Naive B cell (primary cell): ENCODE measurements at regions not wholly inside any gene's neighbourhood (a gene's known extent, or its start where the extent isn't known, plus 50 kb on each side); places are given as distances from the start of the nearest gene placed in this dataset.

Experiments
- ATAC-seq, 2 donors: fragments of 150-1000 bp; cut with Tn5 transposase; 2 replicates each; pipeline ENCODE4 v1.10.0; 2021; ENCODE audit warnings: low read depth in 2 of 2, mild to moderate bottlenecking in 2 of 2, moderate library complexity in 2 of 2
- DNase-seq: peaks from one replicate; pipeline ENCODE4 v3.0.0; 2022
- H3K27ac Mint-ChIP-seq, 6 donors: one replicate each; pipeline ENCODE4 v1.8.0; 2020 to 2022; ENCODE audit warnings: mild to moderate bottlenecking in 6 of 6, mixed read lengths in 6 of 6, moderate library complexity in 5 of 6, inconsistent platforms in 2 of 6
- H3K27me3 Mint-ChIP-seq, 3 donors: one replicate each; pipeline ENCODE4 v1.8.0; 2021 to 2022; ENCODE audit warnings: mixed read lengths in 3 of 3, mild to moderate bottlenecking in 1 of 3
- H3K36me3 Mint-ChIP-seq, 2 donors: one replicate each; pipeline ENCODE4 v1.8.0; 2020 to 2022; ENCODE audit warnings: mixed read lengths in 2 of 2, inconsistent platforms in 1 of 2, mild to moderate bottlenecking in 1 of 2
- H3K4me1 Mint-ChIP-seq, 3 donors: one replicate each; pipeline ENCODE4 v1.8.0; 2020 to 2022; ENCODE audit warnings: mixed read lengths in 3 of 3, inconsistent platforms in 1 of 3, mild to moderate bottlenecking in 1 of 3, moderate library complexity in 1 of 3
- H3K4me3 Mint-ChIP-seq, 8 donors: one replicate each; pipeline ENCODE4 v1.8.0; 2020 to 2022; ENCODE audit warnings: mild to moderate bottlenecking in 8 of 8, mixed read lengths in 8 of 8, moderate library complexity in 8 of 8, inconsistent platforms in 2 of 8
- H3K9me3 Mint-ChIP-seq, 7 donors: one replicate each; pipeline ENCODE4 v1.8.0; 2020 to 2022; ENCODE audit warnings: mixed read lengths in 7 of 7, mild to moderate bottlenecking in 5 of 7, inconsistent platforms in 2 of 7, moderate library complexity in 1 of 7

GRCh38 chr22:49046546-49047361 is 780.9 kb downstream of the BRD1 start:
- DNase-seq (no peak), ATAC-seq (peak in 1 of 2 donors; percentile 35)
- no peaks in the 10 kb centered on the region for H3K36me3 Mint-ChIP-seq
- no peaks in the 10 kb centered on the region for H3K4me1 Mint-ChIP-seq
- H3K9me3 Mint-ChIP-seq: no peaks in the 10 kb centered on the region
- peaks cover 0 to 12% (median 0%) of the 10 kb centered on the region in 3 donors for H3K27me3 Mint-ChIP-seq
- H3K4me3 Mint-ChIP-seq: no peak overlapping the region
- no peak overlapping the region for H3K27ac Mint-ChIP-seq

- no peak for ATAC-seq
- Mint-ChIP-seq H3K4me3 (no peak overlapping the region), H3K27me3 (peaks cover 0 to 12% (median 0%) of the 10 kb centered on the region in 3 donors)
These were observed 781.6 kb downstream of the BRD1 start for GRCh38 chr22:49046000-49046545.

DNA sequence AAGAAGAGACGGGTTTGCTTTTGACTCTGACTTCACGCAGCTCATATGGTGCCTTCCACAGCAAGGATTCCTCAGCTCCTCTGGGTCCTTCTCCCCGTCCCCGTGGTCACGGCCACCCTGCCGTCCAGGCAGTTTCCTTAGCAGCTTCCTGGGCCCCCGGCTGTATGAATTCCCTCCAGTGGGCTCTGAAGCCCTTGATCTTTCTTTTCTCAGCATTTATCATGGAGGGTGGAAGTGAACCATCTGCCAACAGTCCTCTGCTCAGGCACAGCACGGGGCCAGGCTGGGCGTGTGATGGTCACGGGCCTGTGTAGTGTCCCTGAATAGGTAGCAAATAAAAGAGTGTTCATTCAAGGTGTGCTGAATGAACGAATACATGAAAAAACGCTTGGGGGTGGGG is 782.4 kb downstream of the BRD1 start:
- Mint-ChIP-seq H3K4me3 (no peak overlapping the region), H3K9me3 (no peaks in the 10 kb centered on the region), H3K27ac (no peak overlapping the region), H3K36me3 (no peaks in the 10 kb centered on the region), H3K27me3 (peaks cover 0 to 16% (median 6%) of the 10 kb centered on the region in 3 donors), H3K4me1 (no peaks in the 10 kb centered on the region)
- ATAC-seq (no peak), DNase-seq (no peak)

More at GRCh38 chr22:49046000-49046545, 781.6 kb downstream of the BRD1 start:
- Mint-ChIP-seq H3K27ac (no peak overlapping the region), H3K36me3 (no peaks in the 10 kb centered on the region), H3K4me1 (no peaks in the 10 kb centered on the region), H3K9me3 (no peaks in the 10 kb centered on the region)
- DNase-seq: no peak

DNA sequence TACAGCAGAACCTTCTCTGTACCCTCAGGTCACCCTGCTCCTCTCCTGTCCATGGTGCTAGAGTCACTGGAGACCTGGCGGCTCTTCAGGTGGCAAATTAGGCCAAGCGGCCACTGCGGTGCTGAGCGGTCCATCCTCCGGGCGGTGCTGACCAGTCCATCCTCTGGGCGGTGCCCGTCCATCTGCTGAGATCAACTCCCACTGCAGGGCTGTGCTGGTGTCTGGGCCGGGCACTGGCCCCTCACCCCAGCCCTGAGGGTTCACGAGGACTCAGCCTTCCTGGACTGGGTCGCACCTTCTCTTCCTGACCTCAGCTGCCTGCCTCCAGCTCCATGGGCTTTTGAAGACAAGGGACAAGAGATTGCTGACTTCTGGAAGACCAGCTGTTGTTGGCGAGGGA is 782.9 kb downstream of the BRD1 start:
- Mint-ChIP-seq H3K27me3 (peaks cover 0 to 19% (median 9%) of the 10 kb centered on the region in 3 donors), H3K27ac (no peak overlapping the region), H3K4me3 (no peak overlapping the region), H3K9me3 (no peaks in the 10 kb centered on the region), H3K4me1 (no peaks in the 10 kb centered on the region), H3K36me3 (no peaks in the 10 kb centered on the region)
- DNase-seq: no peak
- no peak for ATAC-seq

DNA sequence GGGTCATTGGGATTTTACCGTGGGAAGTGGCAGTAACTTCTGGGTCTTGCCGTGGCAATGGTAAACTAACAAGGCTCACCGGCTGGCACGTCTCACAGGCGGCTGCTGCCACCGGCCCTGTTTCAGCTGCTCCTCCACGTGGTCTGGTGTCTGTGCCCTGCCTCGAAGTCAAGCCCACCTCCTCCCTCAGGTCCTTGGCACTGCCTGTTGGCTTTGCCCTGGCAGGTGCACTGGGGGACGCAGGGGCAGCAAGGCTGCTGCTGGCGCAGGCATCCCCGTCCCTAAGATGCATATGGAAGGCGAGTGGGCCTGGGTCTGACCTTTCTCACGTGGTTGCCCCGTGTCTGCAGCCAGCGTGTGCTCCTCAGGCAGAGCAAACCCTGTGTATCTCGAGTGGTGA is 783.6 kb downstream of the BRD1 start:
- ATAC-seq: no peak
- Mint-ChIP-seq H3K9me3 (peaks cover 0 to 2% (median 0%) of the 10 kb centered on the region in 7 donors), H3K27me3 (peaks cover 0 to 23% (median 9%) of the 10 kb centered on the region in 3 donors), H3K4me1 (no peaks in the 10 kb centered on the region), H3K27ac (no peak overlapping the region), H3K36me3 (no peaks in the 10 kb centered on the region), H3K4me3 (no peak overlapping the region)
- DNase-seq: no peak

- H3K36me3 Mint-ChIP-seq: no peaks in the 10 kb centered on the region
- DNase-seq (no peak), ATAC-seq (no peak)
- peaks cover 0 to 19% (median 9%) of the 10 kb centered on the region in 3 donors for H3K27me3 Mint-ChIP-seq
- H3K4me1 Mint-ChIP-seq: no peaks in the 10 kb centered on the region
- peaks cover 0 to 5% (median 0%) of the 10 kb centered on the region in 7 donors for H3K9me3 Mint-ChIP-seq
- no peak overlapping the region for H3K27ac Mint-ChIP-seq
- no peak overlapping the region for H3K4me3 Mint-ChIP-seq
These were observed 784.5 kb downstream of the BRD1 start for GRCh38 chr22:49042877-49043859.

DNA sequence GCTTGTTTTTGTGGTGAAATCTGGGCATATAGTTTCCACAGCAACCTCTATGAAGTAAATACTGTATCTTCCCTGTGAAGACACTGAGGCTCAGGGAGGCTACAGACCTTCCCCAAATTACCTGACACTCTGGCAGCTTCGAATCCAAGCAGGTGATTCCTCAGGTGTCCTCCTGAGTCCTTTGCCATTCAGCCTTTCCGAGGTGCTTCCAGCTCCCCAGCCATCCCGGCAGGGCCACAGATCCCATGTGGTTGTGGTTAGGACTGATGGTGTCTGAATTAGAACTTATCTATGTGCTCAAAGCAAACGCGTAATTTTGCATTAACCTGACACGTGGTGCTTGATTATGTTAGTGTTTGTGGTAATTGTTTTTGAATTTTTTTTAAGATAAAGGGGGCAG is 785.6 kb downstream of the BRD1 start:
- no peak overlapping the region for H3K27ac Mint-ChIP-seq
- peaks cover 0 to under 1% of the 10 kb centered on the region in 2 donors for H3K36me3 Mint-ChIP-seq
- ATAC-seq: no peak
- no peak for DNase-seq
- peaks cover 0 to 17% (median 9%) of the 10 kb centered on the region in 3 donors for H3K27me3 Mint-ChIP-seq
- no peaks in the 10 kb centered on the region for H3K4me1 Mint-ChIP-seq
- no peak overlapping the region for H3K4me3 Mint-ChIP-seq
- H3K9me3 Mint-ChIP-seq: peaks cover 0 to 8% (median 1%) of the 10 kb centered on the region in 7 donors

DNA sequence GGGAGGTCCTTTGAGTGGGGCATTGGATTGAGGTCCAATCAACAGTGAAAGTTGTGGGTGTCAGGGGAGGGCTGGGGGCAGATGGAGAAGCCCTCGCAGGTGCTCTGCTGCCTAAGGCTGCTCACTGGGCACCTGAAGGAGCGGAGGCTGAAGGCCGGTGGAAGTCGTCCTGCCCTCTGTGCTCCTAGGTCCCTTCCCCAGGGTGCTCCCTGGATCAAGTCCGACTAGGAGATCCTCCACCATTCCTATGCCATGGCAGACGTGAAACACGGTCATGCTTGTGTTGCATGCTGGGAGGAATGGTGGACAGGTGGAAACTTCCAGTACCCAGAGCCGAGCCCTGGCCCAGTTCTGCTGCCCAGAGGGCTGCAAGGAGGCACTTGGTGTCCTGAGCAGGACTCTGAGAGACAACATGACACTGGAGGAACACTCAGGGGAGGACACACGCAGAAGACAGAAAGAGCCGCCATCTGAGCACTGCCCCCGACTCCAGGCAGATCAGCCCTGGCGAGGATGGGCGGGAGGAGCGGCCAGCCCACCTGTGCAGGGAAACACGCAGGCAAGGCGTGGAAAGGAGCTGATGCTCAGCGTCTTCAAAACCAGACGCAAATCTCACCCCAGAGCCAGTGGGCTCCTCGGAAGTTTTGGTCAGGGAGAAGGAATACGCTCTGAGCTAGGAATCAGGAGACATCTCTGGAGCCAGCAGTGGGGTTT is 786.8 kb downstream of the BRD1 start:
- Mint-ChIP-seq H3K4me3 (no peak overlapping the region), H3K4me1 (no peaks in the 10 kb centered on the region), H3K27me3 (peaks cover 0 to 17% (median 9%) of the 10 kb centered on the region in 3 donors), H3K36me3 (peaks cover 0 to 6% of the 10 kb centered on the region in 2 donors), H3K9me3 (peaks cover 2 to 14% (median 4%) of the 10 kb centered on the region in 7 donors), H3K27ac (no peak overlapping the region)
- ATAC-seq (no peak), DNase-seq (no peak)

GRCh38 chr22:49040111-49040510 is 787.6 kb downstream of the BRD1 start:
- Mint-ChIP-seq H3K4me3 (no peak overlapping the region), H3K4me1 (no peaks in the 10 kb centered on the region), H3K36me3 (peaks cover 0 to 6% of the 10 kb centered on the region in 2 donors), H3K9me3 (peaks cover 2 to 14% (median 4%) of the 10 kb centered on the region in 7 donors), H3K27me3 (peaks cover 0 to 17% (median 9%) of the 10 kb centered on the region in 3 donors), H3K27ac (peak overlapping the region in 1 of 6 donors; percentile 20)
- DNase-seq (no peak), ATAC-seq (no peak)

- Mint-ChIP-seq H3K4me3 (no peak overlapping the region), H3K4me1 (no peaks in the 10 kb centered on the region), H3K36me3 (peaks cover 0 to 6% of the 10 kb centered on the region in 2 donors), H3K27me3 (peaks cover 0 to 17% (median 9%) of the 10 kb centered on the region in 3 donors), H3K9me3 (peaks cover 2 to 14% (median 4%) of the 10 kb centered on the region in 7 donors), H3K27ac (no peak overlapping the region)
- DNase-seq (no peak), ATAC-seq (no peak)
These were observed 788.0 kb downstream of the BRD1 start for GRCh38 chr22:49039625-49040024.

DNA sequence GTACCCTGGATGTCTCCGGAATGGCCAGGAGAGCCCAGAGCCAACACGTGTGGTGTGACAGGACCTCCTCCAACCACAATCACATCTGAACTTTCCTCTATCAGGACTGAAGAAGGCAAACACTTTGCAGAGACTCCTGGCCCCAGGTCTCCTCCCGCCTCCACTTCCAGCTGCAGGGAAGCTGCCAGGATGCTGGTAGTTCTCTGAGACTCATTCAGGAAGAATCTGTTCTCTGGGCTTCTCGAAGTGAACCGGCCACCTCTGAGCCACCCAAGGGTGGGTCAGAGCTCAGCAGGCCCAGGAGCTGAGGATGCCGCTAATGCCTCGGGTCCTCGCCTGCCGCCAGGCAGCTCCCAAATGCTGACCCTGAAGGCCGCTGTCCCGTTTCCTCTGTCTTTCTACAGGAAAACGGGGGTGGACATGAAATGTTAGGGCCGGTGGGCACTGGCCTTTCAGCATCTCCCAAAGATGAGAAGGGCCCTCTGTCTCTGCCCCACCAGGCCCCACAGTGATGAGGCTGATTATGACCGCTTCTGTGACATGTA is 789.9 kb downstream of the BRD1 start:
- ATAC-seq (no peak), DNase-seq (no peak)
- Mint-ChIP-seq H3K4me1 (no peaks in the 10 kb centered on the region), H3K27ac (no peak overlapping the region), H3K4me3 (no peak overlapping the region), H3K9me3 (peaks cover 2 to 14% (median 4%) of the 10 kb centered on the region in 7 donors), H3K36me3 (peaks cover 0 to 6% of the 10 kb centered on the region in 2 donors), H3K27me3 (peaks cover 0 to 12% (median 9%) of the 10 kb centered on the region in 3 donors)

DNA sequence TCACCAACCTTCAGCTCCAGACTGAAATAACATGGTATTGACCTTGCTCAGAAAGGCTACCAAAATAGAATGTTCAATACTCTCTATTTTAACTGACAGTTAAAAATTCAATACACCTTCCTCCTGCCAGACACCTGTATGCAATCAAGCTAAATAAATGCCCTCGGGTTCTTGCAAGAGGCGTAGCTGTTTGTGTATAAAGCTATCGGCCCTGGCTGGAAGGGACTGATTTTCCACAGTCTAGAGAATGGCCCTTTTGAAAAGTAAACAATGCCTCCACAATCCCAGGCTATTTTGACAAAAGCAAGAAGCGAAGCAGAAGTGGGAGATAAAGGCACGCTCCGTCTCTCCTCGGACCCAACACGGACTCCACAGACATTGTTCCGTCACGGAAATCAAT is 791.2 kb downstream of the BRD1 start:
- Mint-ChIP-seq H3K27ac (no peak overlapping the region), H3K4me3 (no peak overlapping the region), H3K36me3 (peaks cover 0 to 6% of the 10 kb centered on the region in 2 donors), H3K27me3 (peaks cover 0 to 17% (median 9%) of the 10 kb centered on the region in 3 donors), H3K4me1 (no peaks in the 10 kb centered on the region), H3K9me3 (peaks cover 2 to 14% (median 4%) of the 10 kb centered on the region in 7 donors)
- ATAC-seq: no peak
- no peak for DNase-seq
